AG10803 (cell line): ENCODE measurements at regions not wholly inside any gene's neighbourhood (a gene's known extent, or its start where the extent isn't known, plus 50 kb on each side); places are given as distances from the start of the nearest gene placed in this dataset.

Experiments
- DNase-seq: peaks from one replicate; pipeline ENCODE4 v3.0.0; 2010; ENCODE audit warnings: low read depth
- H3K4me3 ChIP-seq: 2 replicates; pipeline ENCODE4 v1.5.1; 2011; ENCODE audit warnings: mild to moderate bottlenecking, low read length, control low read depth
- TF ChIP-seq, protein P1 (sequence below): conservative IDR thresholded peaks from 2 replicates; pipeline ENCODE4 v1.5.1; 2011; ENCODE audit warnings: mild to moderate bottlenecking, low read length, control low read depth, inconsistent platforms

DNA sequence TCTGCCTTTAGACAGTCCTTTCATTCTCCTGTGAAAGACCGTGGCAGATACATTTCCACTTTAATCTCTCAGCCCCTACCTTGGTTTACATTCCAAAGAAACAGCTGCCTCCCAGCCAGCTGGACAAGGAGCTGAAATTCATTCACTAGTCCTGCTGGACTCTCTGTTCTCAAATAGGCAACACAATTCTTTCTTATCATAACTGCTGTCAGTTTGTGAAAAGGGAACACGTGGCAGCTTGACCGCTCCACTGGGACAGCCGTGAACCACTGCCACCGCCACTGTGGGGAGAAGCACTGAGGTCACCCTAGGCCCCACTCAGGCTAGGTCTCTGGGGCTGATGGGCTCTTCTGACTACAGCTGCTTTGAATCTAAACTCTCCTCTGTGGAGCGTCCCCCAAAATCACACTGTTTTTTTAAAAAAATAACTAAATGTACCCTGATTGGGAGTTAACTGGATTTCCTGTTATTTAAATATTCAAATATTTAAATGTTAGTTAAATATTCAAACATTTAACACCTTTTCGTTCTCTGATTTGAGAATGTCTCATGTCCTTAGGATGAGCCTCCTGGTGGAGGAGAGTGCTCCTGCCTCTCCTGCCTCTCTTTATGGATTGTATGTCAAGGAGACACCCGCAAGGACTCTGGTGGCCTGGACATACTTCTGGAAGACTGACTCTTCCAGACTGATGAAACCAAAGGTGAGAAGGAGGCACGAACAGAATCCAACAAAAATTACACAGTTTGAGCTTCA is 120.1 kb downstream of the BOD1 start:
- TF ChIP-seq, protein P1, sequence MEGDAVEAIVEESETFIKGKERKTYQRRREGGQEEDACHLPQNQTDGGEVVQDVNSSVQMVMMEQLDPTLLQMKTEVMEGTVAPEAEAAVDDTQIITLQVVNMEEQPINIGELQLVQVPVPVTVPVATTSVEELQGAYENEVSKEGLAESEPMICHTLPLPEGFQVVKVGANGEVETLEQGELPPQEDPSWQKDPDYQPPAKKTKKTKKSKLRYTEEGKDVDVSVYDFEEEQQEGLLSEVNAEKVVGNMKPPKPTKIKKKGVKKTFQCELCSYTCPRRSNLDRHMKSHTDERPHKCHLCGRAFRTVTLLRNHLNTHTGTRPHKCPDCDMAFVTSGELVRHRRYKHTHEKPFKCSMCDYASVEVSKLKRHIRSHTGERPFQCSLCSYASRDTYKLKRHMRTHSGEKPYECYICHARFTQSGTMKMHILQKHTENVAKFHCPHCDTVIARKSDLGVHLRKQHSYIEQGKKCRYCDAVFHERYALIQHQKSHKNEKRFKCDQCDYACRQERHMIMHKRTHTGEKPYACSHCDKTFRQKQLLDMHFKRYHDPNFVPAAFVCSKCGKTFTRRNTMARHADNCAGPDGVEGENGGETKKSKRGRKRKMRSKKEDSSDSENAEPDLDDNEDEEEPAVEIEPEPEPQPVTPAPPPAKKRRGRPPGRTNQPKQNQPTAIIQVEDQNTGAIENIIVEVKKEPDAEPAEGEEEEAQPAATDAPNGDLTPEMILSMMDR, result peak; percentile 15; the same call in 1 of the 2 replicates
- no peak for DNase-seq
- no peak overlapping the region for H3K4me3 ChIP-seq

DNA sequence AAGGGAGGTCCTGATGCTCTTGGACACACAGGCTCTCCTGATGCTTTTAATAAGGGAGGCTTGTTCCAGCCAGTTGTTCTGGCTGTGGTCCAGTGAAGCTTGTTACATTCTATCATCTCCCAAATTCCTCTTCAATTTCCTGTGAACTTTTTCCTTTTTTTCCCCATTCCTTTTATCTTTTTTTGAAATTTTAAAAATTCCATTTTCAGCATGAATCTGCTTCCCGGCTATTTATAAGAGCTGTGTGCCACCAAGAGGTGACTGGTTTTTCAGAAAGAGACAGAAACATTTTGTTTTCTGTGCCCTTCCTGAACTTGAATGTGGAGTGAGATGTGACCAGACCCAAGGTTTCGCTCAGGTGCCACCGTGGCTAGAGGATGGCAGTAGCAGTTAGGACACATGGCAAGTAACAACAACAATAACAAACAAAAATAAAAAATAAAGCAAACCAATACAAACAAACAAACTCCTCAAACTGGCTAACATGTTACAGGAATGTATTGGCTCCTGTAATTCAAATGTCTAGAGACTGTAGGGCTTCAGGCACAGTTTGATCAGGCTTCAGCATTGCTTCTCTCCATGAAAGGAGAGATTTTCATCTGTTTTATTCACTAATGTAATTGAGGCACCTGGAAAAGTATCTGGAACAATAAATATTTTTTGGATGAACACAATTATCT is 121.1 kb downstream of the BOD1 start:
- peak; percentile 88 for DNase-seq
- H3K4me3 ChIP-seq, result no peak overlapping the region
- TF ChIP-seq, protein P1, result peak; percentile 35

DNA sequence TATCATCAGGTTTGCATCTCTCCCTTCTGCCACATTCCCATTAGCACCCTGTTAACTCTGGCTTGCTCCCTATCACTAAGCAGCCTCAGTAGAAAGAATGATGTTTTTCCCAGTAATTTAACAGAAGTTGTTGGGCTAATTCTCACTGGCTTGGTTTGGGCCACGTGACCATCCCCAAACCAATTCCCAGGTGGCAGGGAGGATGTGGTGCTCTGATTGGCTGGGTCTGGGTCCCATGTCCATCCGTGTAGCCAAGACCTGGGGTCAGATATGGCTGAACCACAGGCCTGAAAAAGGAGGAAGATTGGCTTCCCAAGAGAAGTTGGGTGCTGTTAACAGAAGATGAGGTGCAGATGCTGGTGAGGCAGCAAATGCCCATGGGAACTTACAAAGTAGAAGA is 122.0 kb downstream of the BOD1 start:
- TF ChIP-seq, protein P1, result no peak
- H3K4me3 ChIP-seq, result no peak overlapping the region
- no peak for DNase-seq

DNA sequence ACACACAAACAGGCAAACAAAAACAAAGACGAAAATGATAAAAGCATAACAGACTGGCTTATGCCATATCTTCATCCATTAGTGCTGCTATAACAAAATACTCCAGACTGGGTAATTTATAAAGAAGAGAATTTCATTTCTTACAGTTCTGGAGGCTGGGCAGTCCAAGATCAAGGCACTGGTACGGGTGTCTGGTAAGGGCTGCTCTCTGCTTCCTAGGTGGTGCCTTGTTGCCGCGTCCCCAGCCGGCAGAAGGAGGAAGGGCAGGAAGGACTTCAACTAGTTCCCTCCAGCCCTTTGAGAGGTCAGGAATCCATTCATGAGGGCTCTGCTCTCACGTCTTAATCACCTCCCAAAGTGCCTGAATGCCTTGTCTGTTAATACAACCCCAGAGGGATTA is 122.6 kb downstream of the BOD1 start:
- H3K4me3 ChIP-seq, result no peak overlapping the region
- TF ChIP-seq, protein P1, result no peak
- no peak for DNase-seq

DNA sequence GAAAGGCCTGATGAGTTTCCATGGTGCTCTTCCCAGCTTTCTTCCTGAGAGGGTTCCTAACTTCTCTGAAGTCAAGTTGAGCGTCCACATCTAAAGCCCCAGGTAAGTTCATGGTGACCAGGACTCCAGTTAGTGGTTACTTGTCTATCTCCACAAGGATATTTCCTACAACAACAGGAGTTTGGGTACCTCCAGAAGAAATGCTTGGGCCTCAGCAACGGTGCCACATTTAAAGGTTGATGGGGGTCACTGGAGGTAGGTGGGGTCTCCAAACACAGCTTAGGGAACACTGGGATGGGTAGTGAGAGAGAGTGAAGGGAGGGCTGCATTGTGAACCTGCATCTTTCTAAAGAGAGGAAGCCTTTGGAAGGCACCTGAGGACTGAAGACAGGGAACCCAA is 123.4 kb downstream of the BOD1 start:
- no peak for DNase-seq
- H3K4me3 ChIP-seq, result no peak overlapping the region
- TF ChIP-seq, protein P1, result no peak

DNA sequence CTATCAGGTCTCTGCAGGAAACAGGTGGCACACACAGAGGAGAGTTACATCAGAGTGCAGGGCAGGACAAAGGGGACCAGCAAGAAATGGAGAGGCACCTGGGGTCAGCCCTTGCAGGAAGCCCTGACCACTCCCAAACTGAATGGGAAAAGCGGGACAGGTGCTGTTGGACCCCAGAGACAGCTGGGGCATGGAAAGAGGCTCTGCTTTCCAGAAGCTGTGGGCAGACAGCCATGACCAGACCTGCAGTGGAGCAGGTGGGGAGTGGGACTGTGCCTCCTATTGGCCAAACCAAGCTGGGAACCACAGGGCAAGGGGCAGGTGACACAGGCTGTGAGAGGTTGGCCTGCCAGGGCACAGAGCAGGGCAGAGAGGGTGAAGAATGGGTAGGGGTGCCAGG is 125.8 kb downstream of the BOD1 start:
- no peak overlapping the region for H3K4me3 ChIP-seq
- TF ChIP-seq, protein P1, result no peak
- DNase-seq, result no peak

DNA sequence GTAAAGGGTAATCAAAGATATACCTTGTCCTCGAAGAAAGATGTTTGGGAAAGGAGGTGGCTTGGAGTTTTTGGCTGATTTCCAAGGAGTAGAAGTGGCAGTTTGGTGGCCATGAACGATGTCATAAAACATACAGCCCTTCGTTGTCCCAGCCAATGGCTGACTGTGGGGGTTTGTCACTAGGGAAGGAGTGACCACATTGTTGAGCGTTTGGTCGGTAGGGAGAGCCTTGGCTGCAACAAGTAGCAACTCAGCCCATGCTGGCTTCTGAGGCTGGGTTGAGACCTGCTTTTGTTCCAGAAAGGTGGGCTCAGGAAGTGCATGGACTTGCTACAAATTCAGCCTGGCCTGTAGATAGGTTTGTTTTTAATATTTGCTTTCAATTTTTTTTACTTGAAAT is 128.3 kb downstream of the BOD1 start:
- no peak overlapping the region for H3K4me3 ChIP-seq
- TF ChIP-seq, protein P1, result no peak
- no peak for DNase-seq
